ENCODE measurements at regions not wholly inside any gene's neighbourhood (a gene's known extent, or its start where the extent isn't known, plus 50 kb on each side); places are given as distances from the start of the nearest gene placed in this dataset.

- TF ChIP-seq GATA1 (IDR thresholded peaks at IDR 0.05; ENCODE audit: low read depth, low read length) (no peak), POLR2A (IDR thresholded peaks at IDR 0.05; ENCODE audit: low read length) (no peak)
- DNase-seq: no peak
Measured at GRCh38 chr10:128907155-128907941, 559.7 kb upstream of the MGMT start.

DNA sequence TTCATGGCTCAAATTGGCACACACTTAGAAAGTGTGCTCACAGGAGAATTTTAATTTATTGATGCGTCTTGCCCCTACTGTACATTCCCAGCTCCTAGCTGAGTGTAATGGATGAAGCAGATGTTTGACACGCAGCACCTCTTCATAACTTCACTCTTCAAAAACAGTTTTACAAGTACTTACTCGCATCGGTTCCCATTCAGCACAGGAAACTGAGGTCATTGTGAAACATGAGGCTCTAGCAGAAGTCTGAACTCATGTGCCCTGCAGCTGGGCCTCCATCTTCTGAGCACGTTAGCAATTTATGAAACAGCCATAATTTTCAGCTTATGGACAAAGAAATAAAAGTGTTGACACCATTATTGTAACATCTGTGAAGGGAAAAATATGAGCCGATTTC is 558.9 kb upstream of the MGMT start:
- TF ChIP-seq POLR2A (IDR thresholded peaks at IDR 0.05; ENCODE audit: low read length) (no peak), GATA1 (IDR thresholded peaks at IDR 0.05; ENCODE audit: low read depth, low read length) (no peak)
- no peak for DNase-seq

DNA sequence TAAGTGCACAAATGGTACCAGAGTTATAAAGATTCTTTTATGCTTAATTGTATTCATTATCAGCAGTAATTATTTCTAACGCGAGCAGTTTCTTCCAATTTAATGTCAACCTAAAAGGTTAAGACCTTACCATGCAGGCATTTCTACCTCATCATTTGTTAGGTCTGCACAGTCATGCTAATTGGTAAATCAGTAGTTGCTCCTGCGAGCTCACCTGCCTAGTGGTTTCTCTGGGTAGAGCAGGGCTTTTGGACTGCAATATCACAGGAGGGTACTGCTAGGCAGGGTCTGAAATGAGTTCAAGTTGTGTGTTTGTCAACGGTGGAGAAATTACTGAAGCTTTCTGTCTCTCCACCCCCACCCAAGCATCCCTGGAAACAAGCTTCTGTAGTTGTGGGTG is 558.5 kb upstream of the MGMT start:
- TF ChIP-seq POLR2A (IDR thresholded peaks at IDR 0.05; ENCODE audit: low read length): no peak
- TF ChIP-seq GATA1 (IDR thresholded peaks at IDR 0.05; ENCODE audit: low read depth, low read length): no peak
- no peak for DNase-seq

- TF ChIP-seq GATA1 (IDR thresholded peaks at IDR 0.05; ENCODE audit: low read depth, low read length) (no peak), POLR2A (IDR thresholded peaks at IDR 0.05; ENCODE audit: low read length) (no peak)
- no peak for DNase-seq
Measured at GRCh38 chr10:128912568-128913311, 554.3 kb upstream of the MGMT start.

GRCh38 chr10:128914681-128915080 is 552.4 kb upstream of the MGMT start:
- TF ChIP-seq POLR2A (IDR thresholded peaks at IDR 0.05; ENCODE audit: low read length): no peak
- no peak for TF ChIP-seq GATA1 (IDR thresholded peaks at IDR 0.05; ENCODE audit: low read depth, low read length)
- DNase-seq: no peak

DNA sequence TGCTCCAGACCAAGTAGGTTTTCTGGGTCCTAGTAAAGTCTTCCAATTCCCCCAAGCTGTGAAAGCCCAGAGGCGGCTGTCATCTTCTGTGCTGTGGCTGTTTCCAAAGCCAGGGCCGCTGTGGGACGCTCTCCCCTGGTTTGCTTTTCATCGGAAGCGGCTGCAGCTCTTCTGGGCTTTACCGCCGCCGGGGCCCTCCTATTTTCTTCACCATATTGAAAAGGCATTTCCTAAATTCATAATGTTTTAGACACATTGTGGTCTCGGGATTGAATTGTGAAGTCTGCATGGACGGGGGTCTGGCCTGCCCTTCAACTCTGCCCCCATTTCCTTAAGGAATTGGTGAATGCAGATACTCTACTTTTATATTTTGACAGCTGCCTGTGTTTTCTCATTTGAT is 551.4 kb upstream of the MGMT start:
- no peak for DNase-seq
- TF ChIP-seq POLR2A (IDR thresholded peaks at IDR 0.05; ENCODE audit: low read length) (no peak), GATA1 (IDR thresholded peaks at IDR 0.05; ENCODE audit: low read depth, low read length) (no peak)

- TF ChIP-seq GATA1 (IDR thresholded peaks at IDR 0.05; ENCODE audit: low read depth, low read length): no peak
- TF ChIP-seq POLR2A (IDR thresholded peaks at IDR 0.05; ENCODE audit: low read length): no peak
- no peak for DNase-seq
Measured at GRCh38 chr10:128916383-128916782, 550.7 kb upstream of the MGMT start.

DNA sequence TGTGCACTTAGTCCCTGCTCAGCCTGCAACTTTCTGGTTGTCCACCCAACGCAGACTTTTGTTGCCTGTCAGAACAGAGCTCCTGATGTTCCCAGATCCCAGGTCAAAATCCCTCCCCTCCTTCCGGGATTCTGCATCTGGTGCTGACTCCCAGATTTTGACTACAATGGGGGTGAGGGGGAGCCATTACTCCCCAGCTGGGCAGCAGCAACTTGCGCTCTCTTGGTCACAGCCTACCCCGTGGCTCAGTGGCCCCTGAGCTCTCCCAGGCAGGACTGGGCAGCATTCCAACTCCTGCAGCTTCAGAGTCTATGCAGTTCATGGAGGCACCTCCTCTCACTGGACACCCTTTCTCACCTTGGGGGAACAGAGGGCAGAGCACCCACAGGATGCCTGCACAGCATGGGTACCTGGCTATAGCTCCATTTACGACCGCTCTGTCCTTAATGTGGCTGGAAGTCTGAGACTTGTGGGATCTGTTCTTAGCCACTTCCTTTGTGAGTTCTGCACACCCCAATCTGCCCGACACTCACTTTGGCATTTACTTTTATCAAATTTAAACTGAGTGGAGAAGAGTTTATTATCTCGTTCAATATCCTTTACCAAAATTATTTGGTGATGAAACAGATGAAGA is 545.5 kb upstream of the MGMT start:
- DNase-seq: no peak
- TF ChIP-seq POLR2A (IDR thresholded peaks at IDR 0.05; ENCODE audit: low read length) (no peak), GATA1 (IDR thresholded peaks at IDR 0.05; ENCODE audit: low read depth, low read length) (no peak)

DNA sequence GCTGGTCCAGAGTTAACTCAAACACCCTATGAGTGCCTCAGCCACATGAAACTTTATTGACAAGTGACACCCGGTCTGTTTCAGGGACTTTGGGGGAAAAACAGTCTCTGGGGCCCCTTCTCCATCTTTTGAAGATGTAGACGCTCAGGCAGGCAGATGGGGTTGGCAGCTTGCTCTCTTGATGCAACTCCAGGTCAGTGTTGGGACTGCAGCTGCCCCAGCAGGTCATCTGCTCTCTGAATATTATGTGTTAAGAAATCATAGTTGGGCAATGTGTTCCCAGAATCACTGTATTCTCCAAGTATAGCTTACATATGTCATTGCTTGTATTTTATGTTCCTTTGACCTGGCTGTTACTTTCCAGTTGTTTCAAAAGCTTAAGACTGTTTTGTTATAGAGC is 544.9 kb upstream of the MGMT start:
- TF ChIP-seq GATA1 (IDR thresholded peaks at IDR 0.05; ENCODE audit: low read depth, low read length) (no peak), POLR2A (IDR thresholded peaks at IDR 0.05; ENCODE audit: low read length) (no peak)
- no peak for DNase-seq

- no peak for DNase-seq
- no peak for TF ChIP-seq POLR2A (IDR thresholded peaks at IDR 0.05; ENCODE audit: low read length)
- no peak for TF ChIP-seq GATA1 (IDR thresholded peaks at IDR 0.05; ENCODE audit: low read depth, low read length)
Measured at GRCh38 chr10:128922619-128923196, 544.3 kb upstream of the MGMT start.

DNA sequence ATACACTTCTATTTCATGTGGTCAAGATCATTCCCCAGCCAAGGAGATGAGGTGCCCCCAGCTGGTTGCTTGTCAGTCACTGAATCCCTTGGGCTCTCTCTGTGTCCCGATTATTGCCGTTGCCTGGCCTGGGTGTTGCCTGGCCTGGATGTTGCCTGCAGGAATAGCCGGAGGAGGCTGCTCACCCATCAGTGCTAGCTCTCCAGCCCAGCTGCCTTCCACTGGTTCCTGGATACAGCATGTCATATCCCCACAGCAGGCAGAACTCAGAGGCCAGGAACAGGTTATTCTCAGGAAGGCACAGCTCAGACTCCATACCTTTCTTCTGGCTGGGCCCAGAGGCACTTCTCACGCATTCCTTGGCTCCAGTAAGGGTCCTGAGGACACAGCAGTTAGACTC is 542.1 kb upstream of the MGMT start:
- no peak for TF ChIP-seq POLR2A (IDR thresholded peaks at IDR 0.05; ENCODE audit: low read length)
- TF ChIP-seq GATA1 (IDR thresholded peaks at IDR 0.05; ENCODE audit: low read depth, low read length): no peak
- no peak for DNase-seq

DNA sequence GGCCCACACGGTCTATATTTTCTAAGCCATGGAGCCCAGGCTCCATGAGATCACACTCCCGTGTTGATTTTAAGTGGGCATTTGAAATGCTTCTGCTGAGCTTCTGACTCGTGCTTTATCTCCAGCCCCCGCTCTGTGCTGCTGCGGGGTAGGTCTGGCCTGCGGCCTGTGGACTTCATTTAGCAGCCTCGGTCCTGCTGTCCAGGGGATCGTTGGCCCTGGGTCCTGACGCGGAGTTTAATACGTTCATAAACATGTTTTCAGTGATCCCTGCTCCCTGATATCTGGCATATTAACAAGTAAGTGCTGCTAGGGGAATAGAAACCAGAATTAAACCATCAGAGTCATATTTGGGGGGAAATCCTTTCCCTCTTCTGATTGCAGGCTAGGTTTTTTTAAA is 540.3 kb upstream of the MGMT start:
- TF ChIP-seq GATA1 (IDR thresholded peaks at IDR 0.05; ENCODE audit: low read depth, low read length): no peak
- no peak for TF ChIP-seq POLR2A (IDR thresholded peaks at IDR 0.05; ENCODE audit: low read length)
- no peak for DNase-seq

GRCh38 chr10:128927497-128928161 is 539.4 kb upstream of the MGMT start:
- TF ChIP-seq GATA1 (IDR thresholded peaks at IDR 0.05; ENCODE audit: low read depth, low read length): no peak
- TF ChIP-seq POLR2A (IDR thresholded peaks at IDR 0.05; ENCODE audit: low read length): no peak
- DNase-seq: no peak

Measured in erythroblast (primary cell).